Stimulated activated CD4-positive, alpha-beta T cell treated with anti-CD3 and anti-CD28 coated beads, Interleukin-12 subunit alpha, Interleukin-12 subunit beta, amount 100 ng/mL, for 48 hours (primary cell): ENCODE measurements at regions not wholly inside any gene's neighbourhood (a gene's known extent, or its start where the extent isn't known, plus 50 kb on each side); places are given as distances from the start of the nearest gene placed in this dataset.
"Not testable (repeated sequence)": the region's sequence is repeated elsewhere in the genome, so short reads cannot be mapped to it uniquely, and the experiment has no call there.

Source experiments
- DNase-seq, 3 donors: peaks; one replicate each; pipeline ENCODE4 v3.0.0-alpha.2; 2020; ENCODE audit warnings: low read depth in 2 of 3, low spot score in 1 of 3

DNA sequence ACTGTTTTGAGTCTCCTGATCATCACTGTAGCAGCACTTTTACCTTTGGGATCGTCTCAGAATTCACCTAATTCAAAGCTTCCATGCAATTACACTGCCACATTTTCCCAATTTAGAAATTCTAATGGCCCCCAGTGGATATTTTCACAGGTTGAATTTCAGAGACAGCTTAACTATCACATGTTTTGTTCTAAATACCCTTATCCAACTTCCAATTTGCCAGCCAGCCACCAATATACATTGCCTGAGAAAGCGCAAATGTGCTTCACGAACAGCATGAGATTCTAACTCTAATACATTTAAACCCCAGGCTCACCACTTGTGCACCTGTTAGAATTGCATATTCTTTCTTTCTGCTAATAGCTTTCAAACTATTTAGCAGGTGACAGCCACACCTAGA is 1160.9 kb upstream of the TMEM132C start:
- DNase-seq = no peak

DNA sequence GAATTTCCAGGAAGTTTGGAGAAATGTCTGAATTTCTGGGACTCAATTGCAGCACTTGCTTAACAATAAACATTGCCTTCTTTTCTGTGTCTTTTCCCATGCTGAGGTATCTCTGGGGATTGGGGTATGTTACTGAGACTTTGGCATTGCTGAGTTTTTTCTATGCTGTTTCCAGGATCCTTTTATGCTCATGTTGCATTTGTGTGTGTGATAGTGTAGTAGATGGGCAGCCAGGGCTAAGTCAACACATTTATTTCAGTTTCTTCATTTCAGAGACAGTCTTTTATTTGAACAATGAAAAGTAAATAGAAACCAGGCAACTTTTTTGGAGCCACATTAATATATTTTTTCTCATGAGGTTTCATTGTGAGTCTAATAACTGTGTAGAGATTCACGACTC is 1160.3 kb upstream of the TMEM132C start:
- no peak for DNase-seq

DNA sequence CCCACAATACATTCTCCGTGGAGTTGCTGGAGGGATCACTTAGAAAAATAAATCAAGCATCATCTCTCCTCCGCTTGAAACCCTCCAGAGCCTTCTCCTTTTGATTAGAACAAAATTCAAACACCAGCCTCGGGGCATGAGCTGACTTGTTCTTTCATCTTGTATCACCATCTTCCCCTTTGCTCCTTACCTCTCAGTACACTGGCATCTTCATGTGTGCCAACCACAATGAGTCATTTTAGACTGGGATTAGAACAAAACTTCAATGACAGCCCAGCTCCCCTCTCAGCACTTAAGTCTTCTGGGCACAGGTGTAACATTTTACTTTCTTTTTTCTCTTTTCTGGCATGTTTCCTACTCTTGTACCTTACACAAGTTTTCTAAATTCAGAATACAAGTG is 1159.2 kb upstream of the TMEM132C start:
- no peak for DNase-seq

DNA sequence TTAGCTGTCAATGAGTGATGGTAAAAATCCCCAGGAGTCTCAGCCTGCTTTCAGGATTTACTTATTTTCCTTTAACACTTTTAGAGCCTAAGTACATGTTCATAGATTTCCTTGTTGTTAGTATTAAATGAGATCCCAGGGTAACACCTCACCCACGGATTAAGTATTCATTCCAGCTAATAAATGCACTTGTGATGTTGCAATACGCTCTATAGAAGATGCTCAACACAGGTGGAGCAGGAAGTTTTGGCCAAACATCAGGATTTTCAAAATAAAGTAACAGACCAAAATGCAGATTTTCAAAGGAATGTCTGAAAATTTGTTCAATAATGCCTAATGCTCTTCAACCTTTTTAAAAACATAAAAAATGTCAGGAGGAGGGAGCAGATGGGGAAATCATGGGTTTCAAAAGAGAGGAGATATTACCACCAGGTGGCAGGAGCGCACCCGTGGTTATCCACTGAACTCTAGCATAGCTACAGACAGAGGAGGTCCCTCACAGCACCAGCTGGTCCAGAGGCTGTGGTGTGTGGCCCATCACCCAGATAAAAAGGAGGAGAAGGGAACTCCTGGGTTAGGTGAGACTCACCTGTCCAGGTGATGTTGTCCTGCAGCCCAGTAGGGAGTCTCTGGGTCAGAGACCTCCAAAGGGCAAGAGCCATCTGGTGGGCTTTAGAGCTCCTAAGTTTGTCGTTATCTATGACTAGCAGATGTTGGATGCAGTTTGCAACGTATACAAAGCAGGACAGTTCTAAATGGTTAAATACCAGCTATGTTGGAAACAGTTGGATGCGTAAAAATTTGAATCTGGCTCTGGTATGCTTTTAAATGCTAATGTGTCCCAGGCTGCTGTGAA is 1158.4 kb upstream of the TMEM132C start:
- peak; percentile 25 to 36 (median 29) for DNase-seq

DNA sequence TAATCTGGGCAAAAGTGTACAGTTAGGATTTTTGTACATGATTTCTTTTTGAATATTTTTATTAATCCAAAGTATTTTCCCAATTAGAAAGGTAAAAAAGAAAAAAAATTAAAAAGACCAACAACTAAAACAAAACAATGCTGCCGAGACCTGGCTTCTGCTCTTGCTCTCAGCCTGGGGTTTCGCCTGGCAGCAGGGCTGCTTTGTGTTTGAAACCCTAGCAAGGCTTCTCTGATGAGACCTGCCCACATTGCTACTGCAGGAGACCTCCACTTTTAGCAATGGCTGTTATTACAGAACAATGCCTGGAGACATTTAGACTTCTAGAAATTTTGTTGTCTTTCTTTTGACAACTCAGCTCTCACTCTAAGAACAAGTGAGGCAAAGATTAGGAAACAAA is 1153.0 kb upstream of the TMEM132C start:
- no peak for DNase-seq

DNA sequence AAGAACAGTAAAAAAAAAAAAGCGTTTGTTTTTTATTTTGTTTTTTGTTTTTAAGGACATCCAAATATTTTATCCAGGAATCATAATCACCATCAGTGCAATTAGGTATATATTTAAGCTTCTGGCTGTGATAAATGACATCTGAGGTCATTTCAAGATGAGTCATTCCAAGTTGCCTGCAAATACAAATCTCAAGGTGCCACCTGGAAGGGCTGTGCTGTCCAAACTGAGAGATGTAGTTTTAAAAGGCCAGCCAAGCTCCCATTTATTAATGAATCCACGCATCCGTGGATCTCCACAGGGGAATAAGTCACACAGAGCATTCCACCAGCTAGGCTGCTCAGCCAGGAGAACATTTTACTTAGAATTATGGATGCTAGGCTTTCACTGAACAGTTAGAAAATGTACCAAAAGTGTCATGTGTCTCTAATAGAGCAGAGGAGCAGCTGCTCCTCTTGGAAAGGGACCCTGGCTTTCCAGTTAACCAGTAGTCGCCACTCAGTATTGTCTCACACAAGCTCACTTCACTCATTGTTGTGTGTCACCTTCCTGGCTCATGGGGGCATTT is 1151.4 kb upstream of the TMEM132C start:
- no peak for DNase-seq

DNA sequence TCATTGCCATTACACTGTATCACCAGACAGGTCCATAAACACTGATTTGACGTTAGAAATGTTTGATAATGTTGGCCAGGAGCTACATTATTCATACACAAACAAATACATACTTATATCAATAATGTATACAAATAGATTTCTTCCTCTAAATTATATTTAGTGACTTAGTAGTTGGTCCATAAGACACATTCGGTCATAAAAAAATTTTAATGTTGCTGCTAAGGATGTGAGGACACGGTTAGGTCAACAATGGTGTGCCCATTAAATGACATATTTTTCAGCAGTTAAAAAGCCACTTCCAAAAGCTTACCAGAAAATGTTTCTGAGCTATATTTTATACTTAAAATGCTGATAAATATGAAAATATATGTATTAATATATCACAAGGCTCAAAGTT is 1148.7 kb upstream of the TMEM132C start:
- no peak for DNase-seq

DNA sequence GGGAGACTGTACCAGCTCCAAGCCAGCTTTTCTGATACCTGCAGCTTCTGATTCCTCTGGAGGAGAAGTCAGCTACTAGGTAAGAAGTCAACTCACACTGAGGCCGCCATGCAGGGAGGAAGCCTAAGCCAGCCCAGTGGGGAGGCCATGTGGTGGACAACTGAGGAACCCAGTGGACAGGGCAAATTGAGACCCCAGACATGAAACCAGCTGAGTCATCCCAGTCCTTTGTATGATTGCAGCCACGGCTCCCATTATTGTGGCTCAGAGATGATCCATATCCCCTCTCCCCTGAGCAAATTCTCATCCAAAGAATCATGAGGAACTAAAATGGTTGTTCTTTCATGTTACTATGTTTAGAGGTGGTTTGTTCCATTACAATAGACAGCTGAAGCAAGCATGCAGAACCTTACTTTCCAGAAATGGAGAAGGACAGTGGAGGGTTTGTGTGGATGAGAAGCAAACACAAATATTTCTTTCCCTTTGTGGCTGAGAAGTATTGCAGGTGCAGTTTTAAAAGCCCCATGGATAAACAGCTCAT is 1147.3 kb upstream of the TMEM132C start:
- DNase-seq = no peak

DNA sequence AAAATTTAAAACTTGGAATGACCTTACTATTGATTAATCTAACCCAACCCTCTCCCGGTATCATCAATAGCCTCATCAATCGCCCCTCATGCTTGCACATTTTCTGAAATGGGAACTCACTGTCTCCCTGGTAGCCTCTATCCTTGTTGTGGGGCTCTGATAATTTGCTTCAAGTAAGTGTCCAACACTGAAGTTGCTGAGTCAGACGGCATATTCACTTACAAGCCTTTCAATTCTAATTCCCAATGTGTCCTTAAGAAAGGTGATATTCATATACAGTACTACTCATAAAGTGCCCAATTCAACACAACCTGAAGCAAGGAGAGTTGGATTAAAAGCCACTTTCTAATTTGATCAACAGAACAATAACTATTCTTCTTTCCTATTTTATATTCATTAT is 1146.1 kb upstream of the TMEM132C start:
- no peak for DNase-seq

DNA sequence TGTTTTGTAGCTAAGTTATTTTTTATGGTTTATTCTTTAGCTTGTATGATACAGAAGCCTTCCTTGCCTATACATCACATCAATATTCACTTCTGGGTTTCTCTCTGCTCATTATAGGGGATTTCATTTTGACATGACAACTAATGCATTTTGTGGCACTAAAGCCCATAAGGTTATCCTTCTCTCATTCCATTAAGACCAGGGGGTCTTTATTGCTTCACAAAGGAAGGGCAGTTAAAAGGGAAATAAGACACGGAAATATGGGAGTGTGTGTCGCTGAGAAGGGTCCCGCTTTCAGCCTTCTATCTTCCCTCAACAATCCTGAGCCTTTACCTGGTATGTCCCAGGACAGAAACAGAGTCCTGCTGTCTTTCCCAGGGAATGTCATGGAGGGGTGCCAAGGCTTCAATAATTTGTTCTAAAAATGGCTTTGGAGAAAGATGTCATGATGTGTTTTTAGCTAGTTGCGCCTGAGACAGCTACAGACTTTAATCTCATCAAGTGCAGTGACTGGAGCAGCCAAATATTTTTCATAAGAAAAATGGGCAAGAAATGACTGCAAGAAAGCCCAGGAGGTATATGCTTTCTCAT is 1145.4 kb upstream of the TMEM132C start:
- DNase-seq = no peak

DNA sequence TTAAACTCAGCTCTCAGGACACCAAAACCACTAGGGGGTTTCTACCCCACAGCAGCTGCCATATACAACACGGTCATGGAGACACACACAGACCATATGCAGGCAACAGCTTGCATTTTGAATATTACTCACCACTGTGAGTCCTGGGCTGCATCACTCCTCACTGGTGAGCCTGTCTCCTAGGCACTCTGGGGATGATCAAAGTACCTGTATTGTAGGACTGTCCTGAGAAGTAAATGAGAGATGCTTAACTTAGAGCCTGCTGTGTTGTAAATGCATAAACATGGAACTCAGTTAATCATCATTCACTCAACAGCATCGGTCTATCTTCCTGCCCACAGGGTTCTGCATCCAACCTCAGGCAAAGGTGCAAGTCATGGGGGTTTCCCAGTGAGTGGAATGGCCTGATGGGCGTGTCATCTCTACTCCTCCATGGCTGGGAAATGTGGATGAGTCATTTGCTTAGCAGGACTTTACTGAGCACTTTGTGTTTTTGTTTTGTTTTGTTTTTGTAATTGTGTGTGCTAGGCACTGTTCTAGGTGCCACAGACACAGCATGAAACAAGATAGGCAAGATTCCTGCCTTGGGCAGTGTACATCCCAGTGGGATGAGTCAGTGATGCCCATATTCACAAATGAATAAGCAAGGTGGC is 1141.2 kb upstream of the TMEM132C start:
- DNase-seq = peak; percentile 7 to 40 (median 30)

DNA sequence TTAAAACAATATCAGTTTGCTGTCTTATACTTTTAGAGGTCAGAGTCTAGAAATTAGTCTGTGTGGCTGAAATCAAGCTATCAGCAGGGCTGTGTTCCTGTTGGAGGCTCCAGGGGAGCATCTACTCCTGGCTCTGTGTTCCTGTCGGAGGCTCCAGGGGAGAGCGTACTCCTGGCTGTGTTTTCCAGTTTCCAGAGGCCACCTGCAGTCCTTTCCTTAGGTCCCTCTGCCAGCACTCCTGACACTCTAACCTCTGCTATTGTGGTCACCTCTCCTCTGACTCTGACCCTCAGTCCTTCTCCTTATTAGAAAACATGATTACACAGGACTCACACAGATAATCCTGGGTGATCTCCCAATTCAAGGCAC is 1140.7 kb upstream of the TMEM132C start:
- no peak for DNase-seq

DNA sequence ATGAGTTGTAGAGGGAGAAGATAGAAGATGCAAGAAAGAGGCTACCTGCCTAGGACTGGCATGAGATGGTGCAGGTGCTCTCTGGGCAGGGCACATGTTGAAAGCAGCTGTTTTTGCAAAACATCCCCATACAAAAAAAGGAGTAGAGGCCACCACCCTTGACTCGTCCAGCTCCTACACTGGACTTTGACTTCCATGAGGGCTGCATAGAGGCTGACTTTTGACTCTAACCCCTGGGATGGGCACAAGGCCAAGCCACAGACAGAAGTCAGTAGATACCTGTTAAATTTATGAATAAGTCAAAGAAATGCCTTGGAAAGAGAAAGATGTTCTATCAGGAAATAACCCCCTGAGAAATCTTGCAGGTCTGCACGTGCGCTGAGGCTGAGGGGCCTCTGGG is 1139.1 kb upstream of the TMEM132C start:
- DNase-seq = no peak

DNA sequence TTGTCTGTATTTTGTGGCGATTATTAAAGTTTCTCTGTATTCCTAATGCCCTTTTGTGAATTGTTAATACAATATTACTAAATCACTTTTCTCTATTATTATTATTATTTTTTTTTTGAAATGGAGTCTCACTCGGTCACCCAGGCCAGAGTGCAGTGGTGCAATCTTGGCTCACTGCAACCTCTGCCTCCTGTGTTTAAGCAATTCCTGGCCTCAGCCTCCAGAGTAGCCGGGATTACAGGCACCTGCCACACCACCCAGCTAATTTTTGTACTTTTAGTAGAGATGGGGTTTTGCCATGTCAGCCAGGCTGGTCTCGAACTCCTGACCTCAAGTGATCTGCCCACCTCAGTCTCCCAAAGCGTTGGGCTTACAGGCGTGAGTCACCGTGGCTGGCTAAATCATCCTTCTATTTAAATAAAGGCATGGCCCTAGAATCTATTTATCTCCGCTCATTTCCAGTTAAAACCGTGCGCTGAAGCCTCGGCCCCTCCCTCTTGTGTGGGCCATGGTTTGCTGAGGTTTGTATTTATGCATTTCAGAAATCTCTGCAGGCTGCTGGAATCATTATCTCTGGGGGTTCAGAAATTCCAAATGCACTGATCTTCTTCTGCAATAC is 1136.4 kb upstream of the TMEM132C start:
- DNase-seq = no peak

DNA sequence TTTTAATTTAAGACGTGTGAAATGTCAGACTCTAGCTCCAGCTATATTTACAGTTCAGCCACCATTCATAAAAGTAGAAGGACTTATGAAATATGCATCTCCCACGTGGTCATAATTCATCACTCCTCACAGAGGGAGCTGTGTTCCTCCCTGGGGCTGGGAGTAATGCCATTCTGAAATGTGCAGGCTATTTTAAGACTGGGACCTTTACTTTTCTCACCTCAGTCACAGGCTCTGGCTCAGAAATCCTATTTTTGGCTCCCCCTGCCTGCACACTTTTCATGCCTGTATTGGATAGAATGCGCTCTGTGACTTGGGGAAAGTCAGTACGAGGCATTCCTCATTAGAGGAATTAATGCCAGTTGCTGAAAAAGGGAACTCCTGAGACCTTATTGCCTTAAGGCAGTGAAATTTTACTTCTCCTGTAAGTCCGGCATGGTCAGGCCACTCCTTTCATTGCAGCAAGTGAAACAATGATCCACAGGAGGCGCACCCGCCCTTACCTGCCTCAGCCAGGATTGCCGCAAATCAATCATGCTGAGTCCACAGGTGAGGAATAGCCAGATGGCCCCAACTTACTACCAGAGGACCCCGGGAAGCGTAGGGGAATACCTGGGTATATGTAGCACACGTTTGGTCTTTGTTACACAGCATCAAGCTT is 1133.2 kb upstream of the TMEM132C start:
- DNase-seq = no peak

DNA sequence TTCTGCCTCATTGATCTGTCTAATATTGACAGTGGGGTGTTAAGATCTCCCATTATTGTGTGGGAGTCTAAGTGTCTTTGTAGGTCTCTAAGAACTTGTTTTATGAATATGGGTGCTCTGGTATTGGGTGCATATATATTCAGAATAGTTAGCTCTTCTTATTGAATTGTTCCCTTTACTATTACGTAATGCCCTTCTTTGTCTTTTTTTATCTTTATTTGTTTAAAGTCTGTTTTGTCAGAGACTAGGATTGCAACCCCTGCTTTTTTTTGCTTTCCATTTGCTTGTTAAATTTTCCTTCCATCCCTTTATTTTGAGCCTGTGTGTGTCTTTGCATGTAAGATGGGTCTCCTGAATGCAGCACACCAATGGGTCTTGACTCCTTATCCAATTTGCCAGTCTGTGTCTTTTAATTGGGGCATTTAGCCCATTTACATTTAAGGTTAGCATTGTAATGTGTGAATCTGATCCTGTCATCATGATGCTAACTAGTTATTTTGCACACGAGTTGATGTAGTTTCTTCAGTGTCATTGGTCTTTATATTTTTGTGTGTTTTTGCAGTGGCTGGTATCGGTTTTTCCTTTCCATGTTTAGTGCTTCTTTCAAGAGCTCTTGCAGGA is 1126.0 kb upstream of the TMEM132C start:
- DNase-seq = not testable (repeated sequence)

DNA sequence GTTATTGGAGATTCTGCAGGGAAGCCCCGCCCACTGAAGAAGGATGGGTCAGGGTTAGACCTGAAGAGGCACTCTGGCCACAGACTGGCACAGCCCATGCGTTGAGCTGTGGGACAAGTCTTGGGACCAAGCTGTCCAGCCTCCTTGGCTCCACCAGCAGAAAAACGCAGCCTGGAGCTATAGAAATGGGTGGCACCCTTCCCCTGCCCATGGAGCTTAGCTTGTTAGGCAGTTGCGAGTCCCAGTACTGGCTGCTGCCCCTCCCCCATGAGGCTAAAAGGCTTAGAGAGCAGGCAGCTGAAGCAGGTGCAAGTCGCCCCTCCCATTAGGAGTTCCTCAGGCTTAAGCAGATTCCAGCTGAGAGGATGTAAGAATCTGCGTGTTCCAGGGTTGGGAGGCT is 1124.0 kb upstream of the TMEM132C start:
- no peak for DNase-seq

DNA sequence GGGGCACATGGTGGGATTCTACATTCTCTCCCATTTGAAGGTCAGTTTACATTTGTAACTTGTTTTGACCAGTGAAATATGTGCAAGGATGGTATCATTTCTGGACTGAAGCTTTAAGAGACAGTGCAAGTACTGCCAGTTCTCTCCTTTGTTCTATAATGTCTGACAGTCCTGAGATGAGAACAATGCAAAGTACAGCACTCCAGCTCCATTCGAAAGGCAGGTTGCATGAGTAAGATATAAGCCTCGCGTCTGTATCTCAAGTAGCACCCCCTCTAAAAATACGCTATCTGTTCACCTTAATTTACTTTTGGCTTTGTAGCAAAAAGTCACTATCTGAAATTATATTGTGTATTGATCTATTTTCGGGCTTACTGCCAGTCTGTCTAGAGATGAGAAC is 1122.2 kb upstream of the TMEM132C start:
- DNase-seq = no peak

DNA sequence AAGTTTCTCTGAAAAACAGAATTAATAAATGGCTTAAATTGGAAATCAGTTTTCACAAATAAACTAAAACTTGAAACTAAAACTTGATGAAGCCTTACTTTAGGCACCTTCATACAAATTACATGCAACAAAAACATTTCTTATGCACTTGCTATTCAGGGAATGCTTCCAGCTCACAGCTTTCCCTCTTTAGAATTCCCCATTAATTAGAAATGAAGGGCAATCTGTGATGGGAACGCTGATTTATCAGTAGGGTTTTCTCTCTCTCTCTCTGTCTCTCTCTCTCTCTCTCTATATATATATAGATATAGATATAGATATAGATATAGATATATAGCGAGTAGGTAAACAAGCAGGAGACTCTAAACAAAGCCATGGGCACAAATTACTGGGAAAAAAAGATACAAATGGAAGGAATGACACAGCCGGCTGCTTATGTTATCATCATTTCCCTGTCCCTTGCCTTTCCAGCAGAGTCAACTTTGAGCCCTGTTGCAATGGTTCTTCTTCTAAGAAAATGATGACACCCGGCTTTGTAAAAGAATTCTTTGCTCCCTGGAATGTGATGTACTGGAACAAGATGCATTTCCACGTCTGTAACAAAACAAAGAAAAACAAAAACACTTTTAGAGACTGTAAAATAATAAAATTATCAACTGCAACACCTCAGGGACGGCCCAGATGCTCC is 1121.6 kb upstream of the TMEM132C start:
- no peak for DNase-seq
